B cell (primary cell): ENCODE measurements at regions not wholly inside any gene's neighbourhood (a gene's known extent, or its start where the extent isn't known, plus 50 kb on each side); places are given as distances from the start of the nearest gene placed in this dataset.

Source experiments
- ATAC-seq: fragments of 200-7000 bp; cut with Tn5 transposase; one replicate; pipeline ENCODE4 v1.10.0; 2021; ENCODE audit warnings: low read depth, mild to moderate bottlenecking, moderate number of reproducible peaks, moderate library complexity
- CTCF ChIA-PET: fragments of 350-600 bp; sonication (Branson Sonifier 250); formaldehyde crosslinking; loops from one replicate; lab custom pipeline; 2021; ENCODE audit warnings: antibody characterized with exemption, inconsistent platforms; lab: Charles Lee
- POLR2A ChIA-PET: fragments of 350-600 bp; sonication (Branson Sonifier 250); formaldehyde crosslinking; loops from one replicate; lab custom pipeline; 2021; ENCODE audit warnings: antibody characterized with exemption; lab: Charles Lee
- DNase-seq: peaks from one replicate; pipeline ENCODE4 v3.0.0; 2013
- H2AFZ ChIP-seq: 2 replicates; pipeline ENCODE4 v1.6.1; 2012; ENCODE audit warnings: mild to moderate bottlenecking, low read depth, low read length; ENCODE audit not compliant: insufficient read depth, poor library complexity, severe bottlenecking
- H3K27ac ChIP-seq, 2 donors: 1 replicate in 1 of 2; 2 replicates in 1 of 2; pipeline ENCODE4 v1.5.1; 2012 to 2013; ENCODE audit warnings: low read length in 2 of 2, mild to moderate bottlenecking in 2 of 2, moderate library complexity in 1 of 2
- H3K27me3 ChIP-seq, 4 experiments: fragments of 200-600 bp in 1 of 4; sonication (generic) in 1 of 4; replicated peaks in 1 of 4; 1 replicate in 2 of 4; 2 replicates in 2 of 4; pipeline versions ENCODE4 v1.6.1 to v1.7.0; 2013 to 2016; ENCODE audit warnings: low read length in 3 of 4, mild to moderate bottlenecking in 2 of 4, mixed read lengths in 1 of 4, moderate library complexity in 1 of 4; ENCODE audit not compliant: insufficient read depth in 4 of 4, control insufficient read depth in 3 of 4; ENCODE audit errors: control extremely low read depth in 1 of 4
- H3K36me3 ChIP-seq, 2 experiments: replicated peaks in 1 of 2; 1 replicate in 1 of 2; 2 replicates in 1 of 2; pipeline versions ENCODE4 v1.6.1 to v1.7.1; 2013; ENCODE audit warnings: low read length in 1 of 2; ENCODE audit not compliant: insufficient read depth in 2 of 2, control insufficient read depth in 1 of 2; ENCODE audit errors: control extremely low read depth in 1 of 2, extremely low read depth in 1 of 2
- H3K4me1 ChIP-seq, 2 donors: fragments of 200-600 bp in 1 of 2; sonication (generic) in 1 of 2; 1 replicate in 1 of 2; 2 replicates in 1 of 2; pipeline versions ENCODE4 v1.5.1 to v1.6.1; 2013 to 2017; ENCODE audit warnings: low read length in 2 of 2; ENCODE audit not compliant: control insufficient read depth in 2 of 2, insufficient read depth in 2 of 2
- H3K4me2 ChIP-seq: replicated peaks from 2 replicates; pipeline ENCODE3; 2012; ENCODE audit warnings: mild to moderate bottlenecking, low read depth, low read length; ENCODE audit not compliant: poor library complexity, severe bottlenecking
- H3K4me3 ChIP-seq, 5 experiments: fragments of 200-600 bp in 1 of 5; sonication (generic) in 1 of 5; 1 replicate in 3 of 5; 2 replicates in 2 of 5; pipeline versions ENCODE4 v1.5.1 to v1.7.0; 2011 to 2016; ENCODE audit warnings: low read length in 4 of 5, mild to moderate bottlenecking in 4 of 5, low read depth in 2 of 5, control low read depth in 1 of 5, moderate library complexity in 1 of 5; ENCODE audit not compliant: insufficient read depth in 1 of 5; ENCODE audit errors: control extremely low read depth in 1 of 5, extremely low read depth in 1 of 5
- H3K79me2 ChIP-seq: fragments of 200-600 bp; sonication (generic); one replicate; pipeline ENCODE4 v1.6.0; 2016; ENCODE audit warnings: low read length; ENCODE audit not compliant: control insufficient read depth, insufficient read depth
- H3K9ac ChIP-seq: fragments of 200-600 bp; sonication (generic); 2 replicates; pipeline ENCODE4 v1.6.1; 2017; ENCODE audit warnings: mild to moderate bottlenecking, low read length, moderate library complexity
- H3K9me3 ChIP-seq, 3 donors: one replicate each; pipeline versions ENCODE4 v1.6.1 to v1.7.1; 2013; ENCODE audit warnings: low read length in 2 of 3; ENCODE audit not compliant: control insufficient read depth in 2 of 3, insufficient read depth in 1 of 3; ENCODE audit errors: control extremely low read depth in 1 of 3
- H4K20me1 ChIP-seq: 2 replicates; pipeline ENCODE4 v1.6.0; 2012; ENCODE audit warnings: mild to moderate bottlenecking, low read length; ENCODE audit not compliant: insufficient read depth, control insufficient read depth, poor library complexity, severe bottlenecking
- H3K27ac Mint-ChIP-seq: one replicate; pipeline ENCODE4 v1.8.0; 2021; ENCODE audit warnings: mixed read lengths
- H3K27me3 Mint-ChIP-seq: one replicate; pipeline ENCODE4 v1.8.0; 2021; ENCODE audit warnings: mixed read lengths
- H3K4me1 Mint-ChIP-seq: one replicate; pipeline ENCODE4 v1.8.0; 2021; ENCODE audit warnings: mixed read lengths
- H3K4me3 Mint-ChIP-seq: one replicate; pipeline ENCODE4 v1.8.0; 2021; ENCODE audit warnings: mixed read lengths
- H3K9me3 Mint-ChIP-seq: one replicate; pipeline ENCODE4 v1.8.0; 2022; ENCODE audit warnings: mixed read lengths; ENCODE audit not compliant: insufficient read depth
- EZH2 ChIP-seq: IDR thresholded peaks from 2 replicates; pipeline ENCODE4 v1.6.1; 2012; ENCODE audit warnings: borderline replicate concordance, low read depth, mild to moderate bottlenecking, moderate library complexity, low read length; ENCODE audit not compliant: insufficient read depth, poor library complexity, severe bottlenecking
- WGBS: methylation state at CpG from one replicate; pipeline ENCODE4 v1.1.5; 2013; ENCODE audit warnings: missing lambda C conversion rate; ENCODE audit not compliant: insufficient coverage; 5-methylcytosine and 5-hydroxymethylcytosine counted together
- intact Hi-C: fragments of 100-400 bp; cut with micrococcal nuclease; formaldehyde crosslinking; loops from one replicate; pipeline ENCODE4 v1.10.0; 2022
- TF ChIP-seq, protein P1 (sequence below): fragments of 200-600 bp; IDR thresholded peaks from one replicate; pipeline ENCODE4 v1.8.0; 2022; ENCODE audit warnings: antibody characterized with exemption, mild to moderate bottlenecking

DNA sequence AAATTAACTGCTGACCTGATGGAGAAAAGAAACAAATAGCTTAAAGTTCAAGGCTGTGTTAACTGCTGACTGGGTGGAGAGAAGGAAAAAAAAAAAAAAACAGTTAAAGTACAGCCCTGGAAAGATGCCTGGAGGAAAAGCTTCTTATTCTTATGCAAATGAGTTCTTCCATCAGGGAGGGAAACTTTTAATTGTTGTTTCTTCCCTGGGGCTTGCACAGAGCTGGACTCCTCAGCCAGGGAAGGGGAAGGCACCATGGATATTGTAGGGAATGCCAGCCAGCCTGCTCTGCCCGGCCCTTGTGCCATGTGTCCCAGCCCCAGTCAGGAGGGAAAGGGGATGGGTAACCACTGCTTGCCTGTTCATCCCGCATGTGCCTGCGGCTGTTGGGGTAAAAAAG lies 833.1 kb upstream of the CRIM1 start:
- DNase-seq: no peak
- ATAC-seq: no peak
- H3K27ac Mint-ChIP-seq: no peak overlapping the region

DNA sequence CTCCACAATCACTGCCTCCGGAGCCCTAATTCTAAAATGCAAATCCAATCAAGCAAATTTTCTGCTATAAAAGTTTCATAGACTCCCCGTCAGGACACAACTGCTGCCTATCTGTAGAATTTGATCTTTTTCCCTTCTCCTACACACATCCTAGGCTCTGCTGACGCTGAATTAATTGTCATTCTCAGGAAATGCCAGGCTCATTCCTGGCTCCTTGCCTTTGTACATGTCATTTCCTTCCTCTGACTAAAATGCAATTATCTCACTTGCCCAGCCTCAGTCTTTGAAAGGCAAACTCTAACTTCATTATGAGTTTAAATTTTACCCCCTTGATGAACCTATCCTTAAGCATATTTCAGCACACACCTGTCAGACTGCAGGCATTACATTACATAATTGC lies 844.9 kb upstream of the CRIM1 start:
- no peaks in the 10 kb centered on the region for H3K4me1 ChIP-seq
- no peaks in the 10 kb centered on the region for H3K27me3 ChIP-seq
- 40% methylated on average over 3 of the region's 3 CpGs for WGBS
- no peak overlapping the region for H2AFZ ChIP-seq
- no peak overlapping the region for H3K9ac ChIP-seq
- H3K4me3 ChIP-seq: no peak overlapping the region
- no peaks in the 10 kb centered on the region for H3K36me3 ChIP-seq
- H3K4me2 ChIP-seq: no peak overlapping the region
- no peaks in the 10 kb centered on the region for H3K27me3 Mint-ChIP-seq
- CTCF ChIA-PET: no interaction called here
- no peak overlapping the region for H3K27ac Mint-ChIP-seq
- no peaks in the 10 kb centered on the region for H3K9me3 ChIP-seq
- no peaks in the 10 kb centered on the region for H3K9me3 Mint-ChIP-seq
- ATAC-seq (no peak), DNase-seq (no peak)
- no peaks in the 10 kb centered on the region for H4K20me1 ChIP-seq
- H3K27ac ChIP-seq: no peak overlapping the region
- no peaks in the 10 kb centered on the region for H3K4me1 Mint-ChIP-seq
- no peaks in the 10 kb centered on the region for H3K79me2 ChIP-seq
- TF ChIP-seq, protein P1, sequence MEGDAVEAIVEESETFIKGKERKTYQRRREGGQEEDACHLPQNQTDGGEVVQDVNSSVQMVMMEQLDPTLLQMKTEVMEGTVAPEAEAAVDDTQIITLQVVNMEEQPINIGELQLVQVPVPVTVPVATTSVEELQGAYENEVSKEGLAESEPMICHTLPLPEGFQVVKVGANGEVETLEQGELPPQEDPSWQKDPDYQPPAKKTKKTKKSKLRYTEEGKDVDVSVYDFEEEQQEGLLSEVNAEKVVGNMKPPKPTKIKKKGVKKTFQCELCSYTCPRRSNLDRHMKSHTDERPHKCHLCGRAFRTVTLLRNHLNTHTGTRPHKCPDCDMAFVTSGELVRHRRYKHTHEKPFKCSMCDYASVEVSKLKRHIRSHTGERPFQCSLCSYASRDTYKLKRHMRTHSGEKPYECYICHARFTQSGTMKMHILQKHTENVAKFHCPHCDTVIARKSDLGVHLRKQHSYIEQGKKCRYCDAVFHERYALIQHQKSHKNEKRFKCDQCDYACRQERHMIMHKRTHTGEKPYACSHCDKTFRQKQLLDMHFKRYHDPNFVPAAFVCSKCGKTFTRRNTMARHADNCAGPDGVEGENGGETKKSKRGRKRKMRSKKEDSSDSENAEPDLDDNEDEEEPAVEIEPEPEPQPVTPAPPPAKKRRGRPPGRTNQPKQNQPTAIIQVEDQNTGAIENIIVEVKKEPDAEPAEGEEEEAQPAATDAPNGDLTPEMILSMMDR: no peak
- POLR2A ChIA-PET: no interaction called here
- intact Hi-C loops: no loop called here
- H3K4me3 Mint-ChIP-seq: no peak overlapping the region

More for the DNA sequence above, 833.1 kb upstream of the CRIM1 start:
- WGBS: 91% methylated on average over 3 of the region's 3 CpGs
- Histone ChIP-seq H4K20me1 (no peaks in the 10 kb centered on the region), H3K27me3 (no peaks in the 10 kb centered on the region), H3K4me2 (no peak overlapping the region), H3K9me3 (peaks cover 0 to 5% (median 1%) of the 10 kb centered on the region in 3 donors), H3K79me2 (no peaks in the 10 kb centered on the region), H3K36me3 (no peaks in the 10 kb centered on the region), H3K4me3 (no peak overlapping the region), H3K27ac (no peak overlapping the region), H3K9ac (no peak overlapping the region), H3K4me1 (no peaks in the 10 kb centered on the region), H2AFZ (no peak overlapping the region)
- no peaks in the 10 kb centered on the region for H3K4me1 Mint-ChIP-seq
- POLR2A ChIA-PET: no interaction called here
- TF ChIP-seq EZH2: no peak
- TF ChIP-seq, protein P1: no peak
- intact Hi-C loops: no loop called here
- no peaks in the 10 kb centered on the region for H3K27me3 Mint-ChIP-seq
- CTCF ChIA-PET: no interaction called here
- peaks cover 11% of the 10 kb centered on the region for H3K9me3 Mint-ChIP-seq
- H3K4me3 Mint-ChIP-seq: no peak overlapping the region
